22Rv1 (cell line): ENCODE measurements at regions not wholly inside any gene's neighbourhood (a gene's known extent, or its start where the extent isn't known, plus 50 kb on each side); places are given as distances from the start of the nearest gene placed in this dataset.
"Not testable (repeated sequence)": the region's sequence is repeated elsewhere in the genome, so short reads cannot be mapped to it uniquely, and the experiment has no call there.

Experiments
- H3K27ac ChIP-seq: fragments of 450-650 bp; 2 replicates; pipeline ENCODE4 v1.5.1; 2017
- CTCF ChIP-seq: fragments of 450-650 bp; IDR thresholded peaks from 2 replicates; pipeline ENCODE4 v1.5.1; 2017; ENCODE audit warnings: mild to moderate bottlenecking
- ZFX ChIP-seq: fragments of 450-650 bp; IDR thresholded peaks from 2 replicates; pipeline ENCODE4 v1.6.1; 2017; ENCODE audit warnings: antibody characterized with exemption, borderline replicate concordance

GRCh38 chr10:124323806-124324205, 94.9 kb downstream of the OAT start:
- H3K27ac ChIP-seq: no peak overlapping the region
- TF ChIP-seq ZFX: no peak
- no peak for TF ChIP-seq CTCF

GRCh38 chr10:124323111-124323725, 95.5 kb downstream of the OAT start:
- no peak overlapping the region for H3K27ac ChIP-seq
- TF ChIP-seq CTCF (no peak), ZFX (no peak)

- H3K27ac ChIP-seq: no peak overlapping the region
- no peak for TF ChIP-seq ZFX
- no peak for TF ChIP-seq CTCF
Observed at GRCh38 chr10:124322191-124322980, 96.3 kb downstream of the OAT start.

GRCh38 chr10:124321433-124322089, 97.2 kb downstream of the OAT start:
- TF ChIP-seq ZFX (no peak), CTCF (no peak)
- H3K27ac ChIP-seq: no peak overlapping the region

- TF ChIP-seq CTCF (no peak), ZFX (no peak)
- H3K27ac ChIP-seq: no peak overlapping the region
Observed at GRCh38 chr10:124320778-124321432, 97.8 kb downstream of the OAT start.

GRCh38 chr10:124319926-124320391, 98.8 kb downstream of the OAT start:
- no peak for TF ChIP-seq ZFX
- no peak for TF ChIP-seq CTCF
- H3K27ac ChIP-seq: no peak overlapping the region

GRCh38 chr10:124319520-124319919, 99.2 kb downstream of the OAT start:
- H3K27ac ChIP-seq: not testable (repeated sequence)
